ENCODE measurements at regions not wholly inside any gene's neighbourhood (a gene's known extent, or its start where the extent isn't known, plus 50 kb on each side); places are given as distances from the start of the nearest gene placed in this dataset.
"Not testable (repeated sequence)": the region's sequence is repeated elsewhere in the genome, so short reads cannot be mapped to it uniquely, and the experiment has no call there.

DNA sequence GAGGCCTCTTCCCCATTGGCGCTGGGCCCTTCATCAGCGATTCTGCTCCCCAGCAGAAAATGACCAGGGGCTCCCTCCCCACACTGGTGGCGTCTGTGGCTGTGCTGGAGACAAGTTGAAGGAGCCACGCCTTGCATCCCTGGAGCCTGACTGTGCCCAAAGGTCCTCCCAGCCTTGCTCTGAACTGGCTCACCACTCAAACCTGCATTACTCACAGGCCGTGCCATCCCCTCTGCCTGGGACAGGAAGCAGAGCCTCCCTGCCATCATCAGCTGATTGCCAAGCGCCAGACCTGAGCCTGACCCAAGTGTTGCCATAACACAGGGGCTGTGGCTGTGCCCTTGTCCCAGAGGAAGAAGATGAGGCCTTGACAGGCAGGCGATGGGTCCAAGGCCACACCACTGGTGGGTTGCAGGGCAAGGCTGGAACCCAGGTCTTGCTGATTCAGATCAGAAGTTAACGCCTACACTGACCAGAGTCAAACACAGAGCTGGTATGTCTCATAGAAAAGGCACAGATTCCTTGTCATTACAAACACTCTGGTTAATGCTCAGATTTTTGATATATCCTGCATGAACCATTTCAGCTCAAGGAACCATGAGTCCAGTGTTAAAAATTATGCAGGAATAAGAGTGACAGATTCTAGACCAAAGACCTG is 151.1 kb downstream of the BCL2L11 start:
- H3K27ac ChIP-seq; H3K36me3 ChIP-seq; H3K9me3 ChIP-seq; intact Hi-C loops (cut with DNase I); DNase-seq (ENCODE audit: low spot score in 2 of 2); H3K27me3 ChIP-seq; H3K4me1 ChIP-seq; H3K4me3 ChIP-seq: not testable (repeated sequence)

DNA sequence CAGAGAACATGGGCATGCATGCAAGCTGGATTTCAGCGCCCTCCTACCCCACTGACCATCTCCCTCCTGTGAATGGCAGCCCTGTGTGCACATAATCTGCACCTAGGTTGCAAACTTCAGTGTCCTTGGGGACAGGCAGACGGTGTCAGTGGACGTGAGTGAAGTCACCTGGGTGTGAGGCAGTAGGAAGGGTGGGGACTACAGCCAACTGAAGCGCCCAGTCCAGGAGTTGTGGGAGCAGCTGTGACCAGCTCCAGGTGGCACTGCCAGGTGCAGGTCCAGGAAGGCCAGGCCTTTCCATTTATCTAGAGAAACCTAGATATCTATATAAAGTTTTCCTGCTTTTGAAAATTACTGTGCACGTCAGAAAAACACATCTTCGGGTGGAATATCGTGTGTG is 152.3 kb downstream of the BCL2L11 start:
- H3K4me1 ChIP-seq; H3K27me3 ChIP-seq; H3K27ac ChIP-seq; H3K4me3 ChIP-seq; H3K36me3 ChIP-seq; H3K9me3 ChIP-seq; DNase-seq (ENCODE audit: low spot score in 2 of 2); intact Hi-C loops (cut with DNase I): not testable (repeated sequence)

DNA sequence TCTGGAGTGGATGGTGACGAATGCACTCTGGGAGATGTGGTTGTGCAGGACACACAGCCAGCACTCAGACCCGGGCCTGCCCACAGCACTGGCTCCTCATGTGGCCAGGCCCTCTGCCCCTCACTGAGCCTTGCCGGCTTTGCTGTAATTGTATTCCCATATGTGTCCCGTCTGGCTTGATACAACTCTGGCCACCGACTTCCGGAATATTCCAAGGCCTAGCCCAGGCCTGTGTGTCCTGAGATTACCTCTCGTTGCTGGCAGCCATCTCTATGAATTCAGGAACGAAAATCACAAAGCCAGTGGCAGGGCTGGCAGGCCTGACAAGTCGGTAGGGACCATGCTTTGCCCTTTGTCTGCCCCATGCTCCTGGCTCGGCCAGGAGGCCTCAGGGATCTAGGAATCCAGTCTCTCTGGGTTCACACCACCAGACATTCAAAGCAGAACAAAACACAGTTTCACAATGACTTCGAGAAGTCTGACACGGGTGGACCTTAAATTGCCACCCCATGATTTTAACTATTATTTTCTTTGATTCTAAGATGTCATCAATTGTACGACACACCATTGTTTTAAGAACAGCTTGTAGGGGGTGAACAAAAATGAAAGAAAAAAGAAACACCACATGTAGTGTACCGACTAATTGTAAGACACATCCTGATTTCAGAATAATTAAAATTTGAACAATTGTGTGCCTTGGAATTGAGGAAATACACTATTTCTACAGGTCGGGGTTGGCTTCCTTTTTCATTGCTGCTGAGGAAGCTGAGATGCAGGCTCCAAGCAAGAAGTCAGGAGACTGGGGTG is 154.5 kb downstream of the BCL2L11 start:
- H3K36me3 ChIP-seq; H3K9me3 ChIP-seq; intact Hi-C loops (cut with DNase I); H3K4me3 ChIP-seq; DNase-seq (ENCODE audit: low spot score in 2 of 2); H3K4me1 ChIP-seq; H3K27me3 ChIP-seq; H3K27ac ChIP-seq: not testable (repeated sequence)

DNA sequence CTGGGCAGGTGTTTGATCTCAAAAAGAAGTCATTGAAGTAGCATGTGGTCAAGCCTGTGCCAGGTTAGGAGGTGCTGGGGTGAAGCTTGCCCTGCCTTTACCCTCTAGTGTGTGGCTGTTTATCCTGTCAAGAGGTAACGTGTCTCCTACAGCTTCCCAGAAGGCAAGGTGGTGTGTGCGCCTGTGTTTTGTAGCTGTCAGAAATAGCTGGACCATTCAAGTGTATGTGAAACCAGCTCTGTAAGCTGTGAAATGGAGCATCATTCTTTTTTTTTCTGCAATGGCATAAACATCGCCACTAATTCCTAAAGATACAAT is 155.1 kb downstream of the BCL2L11 start:
- DNase-seq (ENCODE audit: low spot score in 2 of 2); H3K27me3 ChIP-seq; H3K9me3 ChIP-seq; intact Hi-C loops (cut with DNase I); H3K4me1 ChIP-seq; H3K4me3 ChIP-seq; H3K36me3 ChIP-seq; H3K27ac ChIP-seq: not testable (repeated sequence)

DNA sequence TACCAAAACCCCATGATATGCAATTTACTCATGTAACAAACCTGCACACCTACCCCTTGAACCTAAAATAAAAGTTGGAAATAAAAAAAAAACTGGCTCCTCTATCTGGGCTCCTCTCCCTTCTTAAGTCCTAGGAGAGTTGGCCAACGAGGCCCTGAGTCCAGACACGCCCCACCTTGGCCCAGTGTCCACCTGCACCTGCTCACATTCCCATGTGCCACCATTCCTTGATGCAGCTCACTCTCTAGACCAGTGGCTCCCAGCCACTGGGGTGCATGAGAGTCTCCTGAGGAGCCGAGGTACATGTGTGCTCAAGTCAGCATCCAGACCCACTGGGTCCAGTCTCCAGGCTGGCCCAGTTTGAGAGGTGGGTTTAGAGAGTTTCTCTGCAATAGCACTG is 157.4 kb downstream of the BCL2L11 start:
- H3K27me3 ChIP-seq; H3K4me3 ChIP-seq; H3K4me1 ChIP-seq; H3K9me3 ChIP-seq; H3K27ac ChIP-seq; H3K36me3 ChIP-seq; intact Hi-C loops (cut with DNase I); DNase-seq (ENCODE audit: low spot score in 2 of 2): not testable (repeated sequence)

DNA sequence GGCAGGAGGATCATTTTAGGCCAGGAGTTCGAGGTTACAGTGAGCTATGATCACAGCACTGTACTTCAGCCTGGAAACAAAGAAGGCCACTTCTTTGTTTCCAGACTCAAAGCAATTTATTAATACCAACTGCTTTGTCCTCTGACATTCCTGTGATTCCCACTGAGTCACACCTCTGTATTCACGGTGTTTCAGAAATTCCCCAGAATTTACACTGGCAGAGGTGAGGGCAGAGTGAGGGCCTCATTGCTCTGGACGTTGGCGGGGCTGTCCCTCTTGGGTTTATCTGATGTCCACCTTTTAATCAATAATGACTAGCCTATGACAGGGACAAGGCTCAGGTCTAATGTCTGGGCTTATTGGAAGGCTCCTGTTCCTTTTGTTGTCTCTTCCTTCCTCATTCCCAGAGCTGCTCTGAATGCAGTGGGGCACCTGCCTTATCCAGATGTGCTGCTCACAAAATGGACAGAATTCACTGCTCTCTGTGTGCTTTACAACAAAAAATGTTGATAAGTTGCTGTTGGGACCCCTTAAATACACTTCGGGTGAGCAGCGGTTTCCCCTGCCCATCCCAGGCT is 160.1 kb downstream of the BCL2L11 start:
- H3K27ac ChIP-seq; H3K27me3 ChIP-seq; H3K9me3 ChIP-seq; H3K4me1 ChIP-seq; intact Hi-C loops (cut with DNase I); DNase-seq (ENCODE audit: low spot score in 2 of 2); H3K36me3 ChIP-seq; H3K4me3 ChIP-seq: not testable (repeated sequence)

DNA sequence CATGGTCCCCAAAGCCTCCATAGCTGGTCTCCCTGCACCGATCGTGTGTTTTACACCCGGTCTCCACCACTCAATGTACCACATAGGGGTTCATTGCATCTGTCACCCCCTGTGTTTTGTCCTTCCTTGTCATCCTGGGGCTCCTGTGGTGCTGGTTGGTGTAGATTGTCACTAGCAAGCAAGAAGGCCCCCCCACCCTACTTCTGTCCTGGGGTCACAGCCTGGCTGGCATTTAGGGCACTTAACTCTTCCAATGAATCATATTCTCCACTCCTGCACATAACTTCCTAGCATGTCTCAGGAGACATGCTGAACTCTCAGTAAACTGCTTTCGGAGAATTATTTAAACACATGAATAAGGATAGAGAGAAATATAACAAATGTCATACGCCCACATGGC is 161.4 kb downstream of the BCL2L11 start:
- H3K36me3 ChIP-seq; H3K4me1 ChIP-seq; intact Hi-C loops (cut with DNase I); H3K4me3 ChIP-seq; H3K27me3 ChIP-seq; H3K27ac ChIP-seq; DNase-seq (ENCODE audit: low spot score in 2 of 2); H3K9me3 ChIP-seq: not testable (repeated sequence)

DNA sequence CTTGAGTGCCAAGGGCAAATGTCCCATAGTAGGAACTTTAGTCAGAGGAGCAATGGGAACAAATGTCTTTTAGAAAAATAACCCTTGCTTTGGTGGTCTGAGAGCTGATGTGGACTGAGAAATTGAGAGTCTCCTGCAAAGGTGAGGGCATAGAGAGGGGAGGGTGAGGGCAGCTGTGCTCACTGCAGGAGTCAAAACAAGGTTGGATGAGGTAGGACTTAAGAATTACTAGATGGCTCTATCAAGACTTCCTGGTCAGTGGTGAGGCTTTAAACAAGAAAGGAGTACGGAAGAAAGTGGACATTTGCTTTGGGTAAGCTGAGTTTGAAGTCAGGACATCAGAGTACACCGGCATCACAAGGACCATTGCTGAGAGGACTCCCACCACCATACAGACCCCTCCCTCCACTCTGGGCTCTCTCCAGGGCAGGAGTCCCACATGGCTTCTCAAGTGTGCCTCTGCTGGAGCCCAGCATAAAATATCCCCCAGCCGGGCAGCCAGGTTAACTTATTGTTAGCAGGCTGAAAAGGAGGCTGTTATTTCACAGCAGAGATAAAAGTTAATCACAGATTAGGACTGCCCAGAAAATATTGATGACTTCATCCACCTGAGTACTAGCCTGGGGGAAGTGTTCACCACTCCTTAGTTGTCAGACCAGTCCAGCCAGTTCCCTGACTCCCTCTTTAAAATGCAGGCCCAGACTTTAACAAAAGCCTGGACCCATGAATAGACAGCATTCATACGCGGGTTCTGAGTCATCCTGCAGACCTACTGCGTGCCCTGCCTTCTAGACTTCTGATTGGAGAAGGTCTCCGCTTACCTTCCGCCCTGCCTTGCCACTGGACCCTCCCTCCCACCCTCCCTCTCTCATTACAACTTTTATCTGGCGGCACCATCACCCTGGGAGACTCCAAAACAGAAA is 167.2 kb downstream of the BCL2L11 start:
- H3K4me1 ChIP-seq; H3K27ac ChIP-seq; DNase-seq (ENCODE audit: low spot score in 2 of 2); H3K36me3 ChIP-seq; H3K9me3 ChIP-seq; H3K4me3 ChIP-seq; intact Hi-C loops (cut with DNase I); H3K27me3 ChIP-seq: not testable (repeated sequence)

DNA sequence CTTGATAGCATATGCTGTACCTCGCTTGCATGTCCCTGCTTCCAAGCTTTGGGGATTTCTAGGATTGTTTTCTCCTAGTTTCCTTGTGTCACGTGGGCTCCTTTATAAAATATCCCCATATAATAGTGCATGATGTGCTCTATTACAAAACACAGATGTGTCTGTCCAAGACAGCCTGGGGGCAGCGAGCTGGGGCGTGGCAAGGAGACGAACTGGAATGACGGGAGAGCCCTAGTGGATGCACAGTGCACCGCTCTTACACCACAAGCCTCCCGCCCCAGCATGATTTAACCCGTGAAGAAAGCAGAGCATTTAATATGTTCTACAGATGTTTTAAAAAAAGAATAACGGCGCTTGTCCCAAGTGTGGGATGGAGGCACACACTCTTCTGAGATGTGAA is 169.7 kb downstream of the BCL2L11 start:
- H3K36me3 ChIP-seq; H3K27me3 ChIP-seq; H3K9me3 ChIP-seq; DNase-seq (ENCODE audit: low spot score in 2 of 2); H3K4me3 ChIP-seq; H3K4me1 ChIP-seq; H3K27ac ChIP-seq; intact Hi-C loops (cut with DNase I): not testable (repeated sequence)

DNA sequence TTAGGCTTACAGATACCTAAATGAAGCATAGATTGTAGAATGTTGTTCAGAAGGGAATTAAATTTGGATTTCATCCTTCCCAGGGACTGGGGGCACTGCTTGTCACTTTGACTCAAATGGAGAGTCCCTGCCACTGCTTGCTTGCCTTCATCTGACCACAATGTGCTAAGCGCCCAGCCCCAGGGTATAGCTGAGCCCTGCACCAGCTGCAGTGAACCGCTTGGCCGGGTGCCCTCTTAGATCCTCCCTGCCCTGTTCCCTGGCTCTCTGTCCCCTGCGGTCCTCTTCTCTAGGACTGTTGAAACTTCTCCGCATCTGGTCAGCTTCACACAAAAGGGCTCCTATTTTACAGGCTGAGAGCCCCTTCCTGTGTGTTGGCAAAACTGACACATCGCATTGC is 170.9 kb downstream of the BCL2L11 start:
- DNase-seq (ENCODE audit: low spot score in 2 of 2); H3K36me3 ChIP-seq; H3K4me1 ChIP-seq; H3K9me3 ChIP-seq; H3K4me3 ChIP-seq; H3K27ac ChIP-seq; H3K27me3 ChIP-seq; intact Hi-C loops (cut with DNase I): not testable (repeated sequence)

DNA sequence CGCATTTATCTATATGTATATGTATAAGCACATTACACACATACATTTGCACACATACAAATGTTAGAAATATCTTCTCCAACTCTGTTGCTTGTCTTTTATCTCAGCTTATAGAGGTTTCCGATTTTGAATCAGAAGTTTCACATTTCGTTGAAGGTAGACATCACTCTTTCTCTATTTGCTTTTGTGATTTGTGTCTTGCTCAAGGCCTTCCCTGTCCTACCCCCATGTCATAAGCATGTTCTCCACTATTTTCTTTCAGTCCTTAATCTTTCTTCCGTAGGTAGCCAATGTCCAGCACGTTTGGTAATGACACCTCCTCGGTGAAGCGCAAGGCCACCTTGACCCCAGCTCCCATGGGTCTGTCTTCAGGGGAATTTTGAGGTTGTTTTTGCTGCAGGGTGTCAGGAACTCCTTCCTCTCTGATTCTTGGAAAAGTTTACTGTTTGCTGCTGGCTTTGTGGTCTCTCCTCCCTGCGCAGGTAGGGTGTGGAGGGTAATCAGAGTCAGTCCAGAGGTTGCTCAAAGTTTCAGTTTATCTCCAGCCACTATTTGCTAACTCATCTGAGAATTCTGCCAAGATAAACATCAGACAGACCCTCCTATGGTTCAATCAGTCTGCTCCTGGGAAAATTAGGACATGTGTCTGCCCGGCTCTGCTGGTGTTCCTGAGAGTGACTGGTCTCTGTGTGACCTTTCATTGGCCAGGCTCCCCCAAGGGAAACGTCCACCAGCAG is 171.7 kb downstream of the BCL2L11 start:
- H3K4me1 ChIP-seq; intact Hi-C loops (cut with DNase I); H3K27ac ChIP-seq; H3K27me3 ChIP-seq; H3K36me3 ChIP-seq; H3K9me3 ChIP-seq; DNase-seq (ENCODE audit: low spot score in 2 of 2); H3K4me3 ChIP-seq: not testable (repeated sequence)

DNA sequence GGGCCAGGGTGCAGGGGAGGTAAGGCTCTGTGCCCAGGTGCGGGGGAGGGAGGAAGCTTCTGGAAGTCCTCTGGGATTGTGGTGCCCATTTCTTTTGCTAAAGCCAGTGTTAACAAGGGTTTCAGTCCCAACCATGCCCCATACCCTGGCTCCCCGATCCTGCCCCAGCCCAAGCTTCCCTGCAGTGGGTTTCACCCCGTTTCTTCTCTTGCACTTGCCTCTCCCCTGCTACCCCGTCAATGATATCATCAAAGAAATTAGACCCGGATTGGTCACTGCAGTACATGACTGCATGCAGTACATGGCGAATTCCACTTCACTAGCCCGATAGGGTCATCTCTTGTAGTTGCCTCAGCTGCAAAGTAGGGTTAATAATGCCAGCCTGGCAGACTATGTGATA is 174.0 kb downstream of the BCL2L11 start:
- H3K9me3 ChIP-seq; H3K4me3 ChIP-seq; H3K27ac ChIP-seq; DNase-seq (ENCODE audit: low spot score in 2 of 2); H3K4me1 ChIP-seq; intact Hi-C loops (cut with DNase I); H3K36me3 ChIP-seq; H3K27me3 ChIP-seq: not testable (repeated sequence)

DNA sequence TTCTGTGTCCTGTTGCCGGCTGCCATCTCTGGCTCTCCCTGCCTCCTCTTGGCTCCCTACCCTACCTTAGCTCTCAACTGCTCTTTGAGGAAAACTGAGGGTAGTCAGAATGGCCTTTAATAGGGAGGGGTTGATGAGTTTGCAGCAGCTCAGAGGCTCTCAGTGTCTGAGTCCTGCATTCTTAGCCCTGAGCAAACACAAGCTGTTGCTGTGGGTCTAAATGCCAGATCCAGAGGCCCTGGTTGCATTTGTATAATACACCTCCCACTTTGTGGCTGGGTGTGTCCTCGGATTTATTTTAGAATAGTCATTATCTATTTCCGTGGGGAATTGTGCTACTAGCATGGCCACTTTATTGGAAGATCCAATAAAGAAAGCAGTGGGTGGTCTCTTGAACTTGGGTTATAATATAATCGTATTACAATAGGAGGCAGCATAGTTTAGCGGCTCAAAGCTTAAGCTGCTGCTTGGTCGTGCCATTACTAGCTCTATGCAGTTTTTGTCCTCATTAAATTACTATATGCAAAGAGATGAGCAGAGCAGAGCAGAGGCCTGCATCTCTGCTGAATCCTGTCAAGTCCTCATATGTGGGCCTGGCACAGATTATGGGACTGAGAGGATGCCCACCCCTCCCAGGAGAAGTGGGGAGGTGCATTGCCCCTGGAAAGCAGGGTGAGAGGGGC is 175.5 kb downstream of the BCL2L11 start:
- DNase-seq (ENCODE audit: low spot score in 2 of 2); H3K27ac ChIP-seq; intact Hi-C loops (cut with DNase I); H3K4me1 ChIP-seq; H3K36me3 ChIP-seq; H3K9me3 ChIP-seq; H3K4me3 ChIP-seq; H3K27me3 ChIP-seq: not testable (repeated sequence)

Data from ascending aorta (tissue), 2 donors.